SK-N-MC (cell line): ENCODE measurements at regions not wholly inside any gene's neighbourhood (a gene's known extent, or its start where the extent isn't known, plus 50 kb on each side); places are given as distances from the start of the nearest gene placed in this dataset.

ENCODE experiments used
- EZH2 ChIP-seq: fragments of 200-600 bp; sonication (generic); IDR thresholded peaks from one replicate; pipeline ENCODE4 v1.6.1; 2017; ENCODE audit warnings: antibody characterized with exemption
- FOXP2 ChIP-seq: optimal IDR thresholded peaks from 2 replicates; pipeline ENCODE3; 2011; ENCODE audit warnings: mild to moderate bottlenecking, moderate library complexity; ENCODE audit not compliant: insufficient read depth; ENCODE audit errors: extremely low read length, control extremely low read depth
- POLR2AphosphoS5 ChIP-seq: IDR thresholded peaks from 2 replicates; pipeline ENCODE4 v1.6.1; 2012; ENCODE audit warnings: mild to moderate bottlenecking, low read depth, low read length, borderline replicate concordance

GRCh38 chr9:30661925-30662324 lies 1722.5 kb upstream of the ACO1 start:
- no peak for TF ChIP-seq EZH2
- no peak for TF ChIP-seq POLR2AphosphoS5
- TF ChIP-seq FOXP2, result no peak
